ENCODE measurements at regions not wholly inside any gene's neighbourhood (a gene's known extent, or its start where the extent isn't known, plus 50 kb on each side); places are given as distances from the start of the nearest gene placed in this dataset.

DNA sequence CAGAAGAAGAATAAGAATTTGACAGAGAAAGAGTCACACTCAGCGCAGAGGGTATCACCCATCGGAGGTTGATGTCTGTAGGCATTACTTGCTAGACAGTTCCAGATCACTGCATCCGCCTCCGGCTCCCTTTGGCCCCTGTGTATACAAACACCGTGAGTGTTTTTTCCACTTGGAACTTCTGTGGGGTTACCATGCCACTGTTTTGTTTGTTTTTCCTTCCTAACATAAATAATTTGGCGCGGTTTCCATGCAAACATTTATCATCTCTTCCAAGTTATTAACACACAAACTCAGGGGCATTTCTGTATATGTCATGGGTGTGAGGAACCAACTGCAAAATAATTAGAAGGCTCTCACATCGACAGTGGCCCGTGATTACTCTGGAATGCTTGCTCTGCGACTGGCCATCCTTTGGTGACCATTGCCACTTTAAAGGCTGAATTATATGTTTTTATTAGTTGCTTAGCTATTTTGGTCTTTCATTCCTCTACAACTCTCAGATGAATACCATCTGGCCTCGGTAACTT, 612.2 kb upstream of the MKI67 start:
- no peak for DNase-seq (ENCODE audit: low read depth)
- TF ChIP-seq CTCF (IDR thresholded peaks at IDR 0.05; ENCODE audit: insufficient read depth, low read depth, low read length, missing control alignments): no peak
- no peak overlapping the region for H3K4me3 ChIP-seq (ENCODE audit: low read depth, low read length)

- no peak for TF ChIP-seq CTCF (IDR thresholded peaks at IDR 0.05; ENCODE audit: insufficient read depth, low read depth, low read length, missing control alignments)
- no peak overlapping the region for H3K4me3 ChIP-seq (ENCODE audit: low read depth, low read length)
- DNase-seq (ENCODE audit: low read depth): no peak
These were observed 613.7 kb upstream of the MKI67 start for GRCh38 chr10:128739930-128740329.

DNA sequence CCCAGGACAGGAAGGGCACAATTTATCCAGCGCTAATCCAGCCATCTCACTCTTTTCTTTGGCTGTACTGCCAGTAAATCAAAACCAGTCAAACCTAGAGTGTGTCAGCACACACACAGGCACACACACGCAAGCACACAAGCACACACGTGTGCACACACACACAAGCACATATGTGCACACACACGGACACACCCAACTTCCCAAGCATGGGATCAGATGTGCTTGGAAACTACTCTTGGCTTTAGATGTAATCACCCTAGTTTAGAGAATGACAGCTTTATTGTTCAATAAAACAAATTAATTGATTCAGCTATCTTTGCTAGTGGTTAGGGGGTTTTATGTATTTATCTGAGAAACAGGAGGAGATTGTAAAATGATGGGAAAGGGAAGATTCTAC, 615.0 kb upstream of the MKI67 start:
- no peak for DNase-seq (ENCODE audit: low read depth)
- no peak for TF ChIP-seq CTCF (IDR thresholded peaks at IDR 0.05; ENCODE audit: insufficient read depth, low read depth, low read length, missing control alignments)
- H3K4me3 ChIP-seq (ENCODE audit: low read depth, low read length): no peak overlapping the region

DNA sequence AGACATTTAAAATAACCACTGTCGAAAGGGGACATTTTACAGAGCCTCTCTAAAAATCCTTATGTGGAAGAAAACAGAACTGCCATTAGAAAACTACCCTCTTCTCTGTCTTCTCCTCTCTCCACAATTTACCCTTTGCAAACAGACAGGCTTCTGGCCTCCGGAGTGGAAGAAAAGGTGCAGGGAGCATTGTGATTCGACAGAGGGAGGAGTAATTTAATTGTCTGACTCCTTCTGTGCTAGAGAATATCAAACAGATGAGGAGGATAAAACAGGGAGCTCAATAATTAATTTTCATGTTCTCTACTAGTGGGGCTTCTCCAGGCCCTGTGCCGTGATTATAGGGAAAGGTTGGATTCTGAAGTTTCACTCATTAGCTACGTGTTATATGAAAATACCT, 615.5 kb upstream of the MKI67 start:
- no peak for DNase-seq (ENCODE audit: low read depth)
- no peak for TF ChIP-seq CTCF (IDR thresholded peaks at IDR 0.05; ENCODE audit: insufficient read depth, low read depth, low read length, missing control alignments)
- H3K4me3 ChIP-seq (ENCODE audit: low read depth, low read length): no peak overlapping the region

DNA sequence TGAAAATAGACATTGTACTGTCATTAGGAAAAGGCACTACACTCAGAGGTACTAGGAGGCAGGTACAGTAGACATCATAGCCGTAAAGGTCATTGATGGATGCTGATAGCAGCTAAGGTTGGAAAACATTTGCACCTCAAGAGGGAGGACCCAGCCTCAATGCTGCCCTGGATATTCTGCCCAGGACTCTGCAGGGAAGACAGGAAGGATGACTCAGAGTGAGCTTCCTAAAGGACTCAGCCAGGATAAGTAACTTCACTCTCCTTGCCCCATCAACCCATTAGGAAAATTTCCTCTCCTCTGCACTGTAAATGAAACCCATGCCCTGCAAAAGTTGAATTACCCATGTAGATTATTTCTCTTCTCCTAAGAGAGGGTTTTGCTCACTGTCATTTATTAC, 617.9 kb upstream of the MKI67 start:
- no peak for DNase-seq (ENCODE audit: low read depth)
- H3K4me3 ChIP-seq (ENCODE audit: low read depth, low read length): no peak overlapping the region
- no peak for TF ChIP-seq CTCF (IDR thresholded peaks at IDR 0.05; ENCODE audit: insufficient read depth, low read depth, low read length, missing control alignments)

- no peak overlapping the region for H3K4me3 ChIP-seq (ENCODE audit: low read depth, low read length)
- TF ChIP-seq CTCF (IDR thresholded peaks at IDR 0.05; ENCODE audit: insufficient read depth, low read depth, low read length, missing control alignments): no peak
- DNase-seq (ENCODE audit: low read depth): no peak
These were observed 618.6 kb upstream of the MKI67 start for GRCh38 chr10:128744811-128745305.

All from GM12865 (cell line).